ENCODE measurements at regions not wholly inside any gene's neighbourhood (a gene's known extent, or its start where the extent isn't known, plus 50 kb on each side); places are given as distances from the start of the nearest gene placed in this dataset.

- no peaks in the 10 kb centered on the region for H3K9me3 Mint-ChIP-seq
- no peaks in the 10 kb centered on the region for H3K36me3 Mint-ChIP-seq (ENCODE audit: low read depth)
- no peak overlapping the region for H3K27ac Mint-ChIP-seq
Observed at GRCh38 chr20:22652681-22653588, 68.6 kb upstream of the FOXA2 start.

GRCh38 chr20:22653658-22654642, 69.6 kb upstream of the FOXA2 start:
- no peak for DNase-seq (ENCODE audit: low spot score)
- no peaks in the 10 kb centered on the region for H3K36me3 Mint-ChIP-seq (ENCODE audit: low read depth)
- H3K27me3 Mint-ChIP-seq (ENCODE audit: low read depth): no peaks in the 10 kb centered on the region
- H3K4me1 Mint-ChIP-seq (ENCODE audit: low read depth): no peaks in the 10 kb centered on the region
- no peaks in the 10 kb centered on the region for H3K9me3 Mint-ChIP-seq
- no peak overlapping the region for H3K4me3 Mint-ChIP-seq (ENCODE audit: low read depth)
- no peak overlapping the region for H3K27ac Mint-ChIP-seq
- intact Hi-C loops (cut with micrococcal nuclease): no loop called here

More at GRCh38 chr20:22652681-22653588, 68.6 kb upstream of the FOXA2 start:
- DNase-seq (ENCODE audit: low spot score): no peak
- Mint-ChIP-seq H3K4me1 (ENCODE audit: low read depth) (no peaks in the 10 kb centered on the region), H3K4me3 (ENCODE audit: low read depth) (no peak overlapping the region), H3K27me3 (ENCODE audit: low read depth) (no peaks in the 10 kb centered on the region)
- intact Hi-C loops (cut with micrococcal nuclease): no loop called here

- no peaks in the 10 kb centered on the region for H3K36me3 Mint-ChIP-seq (ENCODE audit: low read depth)
- H3K9me3 Mint-ChIP-seq: no peaks in the 10 kb centered on the region
- H3K4me1 Mint-ChIP-seq (ENCODE audit: low read depth): no peaks in the 10 kb centered on the region
- intact Hi-C loops (cut with micrococcal nuclease): no loop called here
- no peak overlapping the region for H3K4me3 Mint-ChIP-seq (ENCODE audit: low read depth)
- no peaks in the 10 kb centered on the region for H3K27me3 Mint-ChIP-seq (ENCODE audit: low read depth)
- no peak for DNase-seq (ENCODE audit: low spot score)
- H3K27ac Mint-ChIP-seq: no peak overlapping the region
Observed at GRCh38 chr20:22663528-22664025, 79.2 kb upstream of the FOXA2 start.

- no peak overlapping the region for H3K4me3 Mint-ChIP-seq (ENCODE audit: low read depth)
Observed at GRCh38 chr20:22667198-22667597, 82.8 kb upstream of the FOXA2 start.

GRCh38 chr20:22672191-22672590, 87.8 kb upstream of the FOXA2 start:
- no peak for DNase-seq (ENCODE audit: low spot score)
- Mint-ChIP-seq H3K4me1 (ENCODE audit: low read depth) (no peaks in the 10 kb centered on the region), H3K27me3 (ENCODE audit: low read depth) (no peaks in the 10 kb centered on the region), H3K9me3 (peaks cover 12% of the 10 kb centered on the region), H3K27ac (no peak overlapping the region), H3K4me3 (ENCODE audit: low read depth) (no peak overlapping the region), H3K36me3 (ENCODE audit: low read depth) (no peaks in the 10 kb centered on the region)
- intact Hi-C loops (cut with micrococcal nuclease): no loop called here

More at GRCh38 chr20:22667198-22667597, 82.8 kb upstream of the FOXA2 start:
- H3K27ac Mint-ChIP-seq: no peak overlapping the region
- no peak for DNase-seq (ENCODE audit: low spot score)
- no peaks in the 10 kb centered on the region for H3K36me3 Mint-ChIP-seq (ENCODE audit: low read depth)
- intact Hi-C loops (cut with micrococcal nuclease): no loop called here
- H3K27me3 Mint-ChIP-seq (ENCODE audit: low read depth): no peaks in the 10 kb centered on the region
- no peaks in the 10 kb centered on the region for H3K4me1 Mint-ChIP-seq (ENCODE audit: low read depth)
- peaks cover 12% of the 10 kb centered on the region for H3K9me3 Mint-ChIP-seq

- H3K36me3 Mint-ChIP-seq (ENCODE audit: low read depth): no peaks in the 10 kb centered on the region
- DNase-seq (ENCODE audit: low spot score): no peak
- no peaks in the 10 kb centered on the region for H3K27me3 Mint-ChIP-seq (ENCODE audit: low read depth)
- peaks cover 12% of the 10 kb centered on the region for H3K9me3 Mint-ChIP-seq
- H3K4me1 Mint-ChIP-seq (ENCODE audit: low read depth): no peaks in the 10 kb centered on the region
- H3K4me3 Mint-ChIP-seq (ENCODE audit: low read depth): no peak overlapping the region
- intact Hi-C loops (cut with micrococcal nuclease): no loop called here
- no peak overlapping the region for H3K27ac Mint-ChIP-seq
Observed at GRCh38 chr20:22673467-22673866, 89.1 kb upstream of the FOXA2 start.

GRCh38 chr20:22675341-22675740, 91.0 kb upstream of the FOXA2 start:
- Mint-ChIP-seq H3K4me3 (ENCODE audit: low read depth) (no peak overlapping the region), H3K4me1 (ENCODE audit: low read depth) (no peaks in the 10 kb centered on the region), H3K9me3 (peaks cover 9% of the 10 kb centered on the region), H3K36me3 (ENCODE audit: low read depth) (no peaks in the 10 kb centered on the region), H3K27me3 (ENCODE audit: low read depth) (no peaks in the 10 kb centered on the region), H3K27ac (no peak overlapping the region)
- intact Hi-C loops (cut with micrococcal nuclease): no loop called here
- DNase-seq (ENCODE audit: low spot score): no peak

GRCh38 chr20:22678678-22679077, 94.3 kb upstream of the FOXA2 start:
- Mint-ChIP-seq H3K4me3 (ENCODE audit: low read depth) (no peak overlapping the region), H3K27me3 (ENCODE audit: low read depth) (no peaks in the 10 kb centered on the region), H3K9me3 (peaks cover 7% of the 10 kb centered on the region), H3K4me1 (ENCODE audit: low read depth) (no peaks in the 10 kb centered on the region), H3K36me3 (ENCODE audit: low read depth) (no peaks in the 10 kb centered on the region), H3K27ac (no peak overlapping the region)
- intact Hi-C loops (cut with micrococcal nuclease): no loop called here
- no peak for DNase-seq (ENCODE audit: low spot score)

GRCh38 chr20:22679197-22679596, 94.8 kb upstream of the FOXA2 start:
- no peak overlapping the region for H3K27ac Mint-ChIP-seq
- no peak overlapping the region for H3K4me3 Mint-ChIP-seq (ENCODE audit: low read depth)
- H3K9me3 Mint-ChIP-seq: peaks cover 7% of the 10 kb centered on the region
- no peaks in the 10 kb centered on the region for H3K27me3 Mint-ChIP-seq (ENCODE audit: low read depth)
- no peaks in the 10 kb centered on the region for H3K36me3 Mint-ChIP-seq (ENCODE audit: low read depth)
- intact Hi-C loops (cut with micrococcal nuclease): no loop called here
- no peak for DNase-seq (ENCODE audit: low spot score)
- H3K4me1 Mint-ChIP-seq (ENCODE audit: low read depth): no peaks in the 10 kb centered on the region

GRCh38 chr20:22680031-22680740, 95.8 kb upstream of the FOXA2 start:
- no peaks in the 10 kb centered on the region for H3K36me3 Mint-ChIP-seq (ENCODE audit: low read depth)
- H3K4me3 Mint-ChIP-seq (ENCODE audit: low read depth): no peak overlapping the region
- H3K27me3 Mint-ChIP-seq (ENCODE audit: low read depth): no peaks in the 10 kb centered on the region
- H3K27ac Mint-ChIP-seq: no peak overlapping the region
- H3K9me3 Mint-ChIP-seq: peaks cover 7% of the 10 kb centered on the region
- no peak for DNase-seq (ENCODE audit: low spot score)
- H3K4me1 Mint-ChIP-seq (ENCODE audit: low read depth): no peaks in the 10 kb centered on the region
- intact Hi-C loops (cut with micrococcal nuclease): no loop called here

GRCh38 chr20:22681591-22682248, 97.3 kb upstream of the FOXA2 start:
- no peaks in the 10 kb centered on the region for H3K36me3 Mint-ChIP-seq (ENCODE audit: low read depth)
- DNase-seq (ENCODE audit: low spot score): no peak
- no peaks in the 10 kb centered on the region for H3K27me3 Mint-ChIP-seq (ENCODE audit: low read depth)
- H3K9me3 Mint-ChIP-seq: peaks cover 7% of the 10 kb centered on the region
- H3K4me1 Mint-ChIP-seq (ENCODE audit: low read depth): no peaks in the 10 kb centered on the region
- H3K27ac Mint-ChIP-seq: no peak overlapping the region
- no peak overlapping the region for H3K4me3 Mint-ChIP-seq (ENCODE audit: low read depth)
- intact Hi-C loops (cut with micrococcal nuclease): no loop called here

- no peaks in the 10 kb centered on the region for H3K4me1 Mint-ChIP-seq (ENCODE audit: low read depth)
- intact Hi-C loops (cut with micrococcal nuclease): no loop called here
- peaks cover 7% of the 10 kb centered on the region for H3K9me3 Mint-ChIP-seq
- H3K27ac Mint-ChIP-seq: no peak overlapping the region
- no peaks in the 10 kb centered on the region for H3K36me3 Mint-ChIP-seq (ENCODE audit: low read depth)
- no peak overlapping the region for H3K4me3 Mint-ChIP-seq (ENCODE audit: low read depth)
- no peak for DNase-seq (ENCODE audit: low spot score)
- no peaks in the 10 kb centered on the region for H3K27me3 Mint-ChIP-seq (ENCODE audit: low read depth)
Observed at GRCh38 chr20:22682381-22682780, 98.0 kb upstream of the FOXA2 start.
